ENCODE measurements at regions not wholly inside any gene's neighbourhood (a gene's known extent, or its start where the extent isn't known, plus 50 kb on each side); places are given as distances from the start of the nearest gene placed in this dataset.

- H3K79me2 ChIP-seq (ENCODE audit: insufficient read depth, low read length) = no peaks in the 10 kb centered on the region
- H3K56ac ChIP-seq (ENCODE audit: insufficient read length, low read depth, low read length) = no peak overlapping the region
- no peak overlapping the region for H4K8ac ChIP-seq (replicated peaks; ENCODE audit: insufficient read length, low read depth, low read length)
- no peak for TF ChIP-seq CTCF (conservative IDR thresholded peaks at IDR 0.05)
- 0 out of 7 replicates have a peak overlapping the region, but pooled peaks of 1 of the 3 experiments have one; percentile 34 for H3K27ac Mint-ChIP-seq
- H3K4ac ChIP-seq (ENCODE audit: low read depth, low read length) = no peak overlapping the region
- no peaks in the 10 kb centered on the region for H3K27me3 ChIP-seq (ENCODE audit: insufficient read depth, low read length)
- peaks cover 6% of the 10 kb centered on the region for H3K9me3 ChIP-seq (ENCODE audit: control insufficient read depth, low read depth, low read length)
- H2BK20ac ChIP-seq (ENCODE audit: low read depth, low read length, poor library complexity, severe bottlenecking) = no peak overlapping the region
- no peak overlapping the region for H3K18ac ChIP-seq (ENCODE audit: insufficient read length, low read depth, low read length)
- H2BK15ac ChIP-seq (ENCODE audit: low read depth, low read length) = no peak overlapping the region
- H4K5ac ChIP-seq (ENCODE audit: insufficient read length, low read depth, low read length) = no peak overlapping the region
- no peak overlapping the region for H3K14ac ChIP-seq (ENCODE audit: insufficient read depth, low read length)
- H3K4me2 ChIP-seq (ENCODE audit: insufficient read depth, insufficient read length, low read length) = no peak overlapping the region
- no peaks in the 10 kb centered on the region; a peak in 2 of 5 replicates for H3K9me3 Mint-ChIP-seq
- no peak overlapping the region for H3K27ac ChIP-seq (ENCODE audit: insufficient read length, low read depth, low read length)
- no peaks in the 10 kb centered on the region for H3K4me1 ChIP-seq (ENCODE audit: insufficient read depth, low read length)
- H3K27me3 Mint-ChIP-seq (ENCODE audit: low read depth) = peaks cover 1% of the 10 kb centered on the region; the same call in 1 of the 2 replicates
- no peak overlapping the region for H4K91ac ChIP-seq (ENCODE audit: insufficient read length, low read depth, low read length)
- WGBS (ENCODE audit: extremely low coverage, insufficient read length, low lambda C conversion rate) = no CpG with 5 or more reads among the region's 21 CpGs
- no peak overlapping the region for H2BK12ac ChIP-seq (ENCODE audit: insufficient read length, low read depth, low read length)
- no peak overlapping the region for H2BK5ac ChIP-seq (ENCODE audit: insufficient read length, low read length)
- no peak overlapping the region for H3K9ac ChIP-seq (ENCODE audit: extremely low read depth, insufficient read length, low read length)
- H3K36me3 Mint-ChIP-seq (ENCODE audit: insufficient read depth in 1 of 3, low read depth in 3 of 3) = peaks cover 0 to 7% (median 0%) of the 10 kb centered on the region in 3 experiments; a peak in 3 of 7 replicates
- H2AK5ac ChIP-seq (ENCODE audit: insufficient read length, low read length) = no peak overlapping the region
- no peak overlapping the region for H2BK120ac ChIP-seq (ENCODE audit: low read depth, low read length, poor library complexity, severe bottlenecking)
- peaks cover 0 to 10% of the 10 kb centered on the region in 2 experiments; a peak in 1 of 4 replicates for H3K4me1 Mint-ChIP-seq
- H3K23me2 ChIP-seq (ENCODE audit: insufficient read length, low read depth, low read length, poor library complexity, severe bottlenecking) = no peaks in the 10 kb centered on the region
- H3K23ac ChIP-seq (ENCODE audit: insufficient read length, low read depth, low read length) = no peak overlapping the region
- no peaks in the 10 kb centered on the region for H3K79me1 ChIP-seq (ENCODE audit: insufficient read depth, low read depth, low read length, poor library complexity, severe bottlenecking)
- DNase-seq = no peak
- H3K4me3 Mint-ChIP-seq = no peak overlapping the region
- H2AFZ ChIP-seq (ENCODE audit: low read length) = no peak overlapping the region
- H3T11ph ChIP-seq (ENCODE audit: low read length) = no peak overlapping the region
- no peaks in the 10 kb centered on the region for H4K20me1 ChIP-seq (ENCODE audit: control insufficient read depth, insufficient read depth, insufficient read length)
Measured at GRCh38 chr3:72152551-72153476, 367.9 kb upstream of the PROK2 start.

Data from H9 (cell line).